Retina (tissue), 1 donor: ENCODE measurements at regions not wholly inside any gene's neighbourhood (a gene's known extent, or its start where the extent isn't known, plus 50 kb on each side); places are given as distances from the start of the nearest gene placed in this dataset.
A peak's percentile ranks its signal among the peaks of the same experiment; 100 is the strongest.

Experiments
- DNase-seq: peaks from one replicate; pipeline ENCODE4 v3.0.0-alpha.2; 2016

- DNase-seq: no peak
Observed at GRCh38 chr5:5983261-5983980, 394.9 kb downstream of the MED10 start.

GRCh38 chr5:5981562-5981961, 396.8 kb downstream of the MED10 start:
- no peak for DNase-seq

DNA sequence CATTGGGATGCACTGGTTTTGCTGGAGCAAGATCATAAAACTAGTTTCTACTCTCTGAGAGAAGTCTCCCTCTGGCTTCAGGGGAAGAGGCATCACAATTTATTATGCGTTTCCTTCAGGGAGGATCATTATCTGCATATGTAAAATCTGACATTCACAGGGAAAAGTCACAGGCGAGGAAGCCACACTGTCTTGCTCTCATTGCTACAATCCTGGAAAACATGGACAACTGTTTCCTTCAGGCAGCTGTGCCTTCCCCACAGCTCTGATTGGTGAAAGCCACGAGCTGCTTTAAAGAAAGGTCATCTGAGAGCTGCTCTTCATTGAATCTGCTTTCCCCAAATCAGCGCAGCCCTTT, 397.8 kb downstream of the MED10 start:
- DNase-seq: no peak

GRCh38 chr5:5979761-5980537, 398.4 kb downstream of the MED10 start:
- no peak for DNase-seq

DNA sequence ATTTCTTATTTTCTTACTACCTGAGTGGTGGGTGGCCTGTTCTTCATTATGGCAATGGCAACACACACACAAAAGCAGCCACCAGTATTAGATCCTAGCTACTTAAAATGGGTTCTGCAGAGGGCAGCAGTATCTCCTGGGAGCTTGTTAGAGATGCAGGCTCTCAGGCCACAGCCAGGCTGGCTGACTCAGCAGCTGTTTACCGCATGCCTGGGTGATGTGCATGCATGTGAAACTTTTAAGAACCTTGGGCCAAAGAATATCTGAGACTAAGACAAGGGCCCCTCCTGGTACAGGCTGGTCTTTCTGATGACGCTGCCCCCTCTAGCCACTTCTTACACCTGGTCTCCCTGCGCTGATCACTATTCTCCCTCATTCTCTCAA, 399.0 kb downstream of the MED10 start:
- peak; percentile 33 for DNase-seq

DNA sequence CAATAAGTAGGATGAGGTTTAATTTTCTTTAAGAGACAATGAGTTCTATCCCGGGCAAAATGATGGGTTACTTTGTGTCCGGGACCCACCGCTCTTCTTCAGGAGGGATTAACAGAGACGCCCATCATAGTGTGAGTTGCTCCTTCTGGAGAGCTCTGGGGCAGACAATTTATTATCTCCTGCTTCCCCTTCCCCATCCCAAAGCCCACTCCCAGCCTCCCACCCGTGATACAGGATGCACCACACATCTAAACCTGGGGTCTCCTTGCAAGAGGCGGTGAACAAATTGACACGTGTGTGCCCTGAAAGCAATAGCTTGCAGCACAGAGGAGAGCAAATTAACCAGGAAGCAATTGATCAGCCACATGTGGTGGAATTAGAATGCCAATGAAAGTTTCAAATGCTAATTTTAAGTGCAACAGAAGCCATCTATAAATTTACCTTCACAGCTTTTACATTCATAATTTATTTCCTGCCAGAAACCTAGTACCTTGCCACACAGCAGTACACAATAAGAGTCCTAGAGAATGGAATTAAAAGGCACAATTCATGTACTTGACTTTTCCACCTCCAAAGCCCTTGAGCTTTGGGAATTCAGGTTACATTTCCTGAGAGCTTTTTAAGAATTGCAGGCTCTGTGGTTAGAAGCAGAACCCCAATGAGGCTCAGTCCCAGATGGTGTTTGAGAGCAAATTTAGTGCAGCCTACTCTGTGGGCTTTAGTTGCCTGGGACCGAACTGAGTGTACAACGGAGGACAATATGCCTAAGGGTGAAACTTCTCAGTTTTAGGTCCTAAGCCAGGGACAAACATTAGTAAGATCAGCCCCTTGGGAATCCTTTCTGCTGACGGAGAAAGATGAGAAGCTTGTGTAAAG, 399.6 kb downstream of the MED10 start:
- DNase-seq: peak; percentile 23

DNA sequence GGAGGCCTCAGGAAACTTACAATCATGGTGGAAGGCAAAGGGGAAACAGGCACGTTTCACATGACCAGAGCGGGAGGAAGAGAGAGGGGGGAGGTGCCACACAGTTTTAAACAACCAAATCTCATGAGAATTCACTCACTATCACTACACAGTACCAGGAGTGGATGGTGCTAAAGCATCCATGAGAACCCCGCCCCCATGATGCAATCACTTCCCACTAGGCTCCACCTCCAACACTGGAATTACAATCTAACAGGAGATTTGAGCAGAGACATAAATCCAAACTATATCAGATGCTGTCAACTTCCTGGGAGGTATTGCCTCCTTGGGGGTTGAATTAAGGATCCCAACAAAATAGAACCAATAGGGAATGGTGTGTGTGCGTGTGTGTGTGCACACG, 407.1 kb downstream of the MED10 start:
- DNase-seq: no peak

- no peak for DNase-seq
Observed at GRCh38 chr5:5969942-5970483, 408.3 kb downstream of the MED10 start.

DNA sequence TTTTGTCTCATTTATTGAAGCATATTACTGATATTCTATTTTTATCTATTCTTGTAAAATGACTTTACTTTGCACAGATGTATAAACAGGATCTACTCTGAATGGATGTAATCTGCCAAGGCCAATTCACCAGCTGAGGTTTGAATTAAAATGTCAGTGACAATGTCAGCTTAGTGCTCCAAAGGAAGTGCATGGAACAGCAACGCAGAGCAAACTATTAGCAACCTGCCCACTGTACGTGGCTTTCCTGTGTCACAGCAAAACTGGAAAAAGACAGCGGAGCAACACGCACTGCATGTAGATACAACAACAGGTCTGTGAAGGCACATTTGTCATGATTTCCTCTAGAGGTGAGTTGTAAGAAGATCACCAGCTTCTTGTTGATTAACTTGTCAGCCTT, 409.4 kb downstream of the MED10 start:
- DNase-seq: no peak

- DNase-seq: no peak
Observed at GRCh38 chr5:5967944-5968343, 410.4 kb downstream of the MED10 start.

- no peak for DNase-seq
Observed at GRCh38 chr5:5967373-5967772, 411.0 kb downstream of the MED10 start.

DNA sequence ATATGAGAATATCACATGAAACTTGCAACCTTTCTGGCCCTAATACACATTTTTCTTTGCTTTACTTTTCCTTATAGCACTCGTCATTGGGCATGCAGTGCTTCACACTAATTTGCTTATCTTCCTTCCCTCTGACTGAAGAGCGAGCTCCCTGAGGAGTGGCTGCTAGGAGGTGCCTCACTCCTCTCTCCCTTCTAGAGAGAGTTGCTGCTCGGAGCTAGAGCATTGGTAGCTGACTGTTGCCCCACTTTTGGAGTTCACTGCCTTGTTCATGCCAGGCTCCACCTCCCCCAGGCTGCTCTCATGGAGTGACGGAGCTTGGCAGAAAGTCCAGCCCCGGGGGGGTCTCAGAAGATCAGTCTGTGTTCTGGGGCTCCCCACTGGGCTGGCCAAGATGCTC, 413.2 kb downstream of the MED10 start:
- no peak for DNase-seq

DNA sequence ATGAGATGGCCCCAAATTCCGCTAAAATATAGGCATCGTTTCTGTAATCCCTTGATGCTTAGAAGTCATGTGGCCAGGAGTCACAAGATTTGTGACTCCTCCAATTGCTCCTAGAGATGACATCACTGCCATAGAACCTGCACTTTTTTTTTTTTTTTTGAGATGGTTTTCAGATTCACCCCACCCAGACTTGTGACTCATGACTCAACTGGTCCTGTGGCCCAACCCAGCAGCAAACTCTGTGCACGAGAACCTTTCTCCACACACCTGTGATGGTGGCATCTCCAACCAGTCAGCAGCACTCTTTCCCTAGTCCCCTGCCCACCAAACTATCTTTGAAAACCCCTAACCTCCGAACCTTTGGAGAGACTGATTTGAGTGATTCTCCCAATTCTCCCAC, 414.0 kb downstream of the MED10 start:
- DNase-seq: no peak

DNA sequence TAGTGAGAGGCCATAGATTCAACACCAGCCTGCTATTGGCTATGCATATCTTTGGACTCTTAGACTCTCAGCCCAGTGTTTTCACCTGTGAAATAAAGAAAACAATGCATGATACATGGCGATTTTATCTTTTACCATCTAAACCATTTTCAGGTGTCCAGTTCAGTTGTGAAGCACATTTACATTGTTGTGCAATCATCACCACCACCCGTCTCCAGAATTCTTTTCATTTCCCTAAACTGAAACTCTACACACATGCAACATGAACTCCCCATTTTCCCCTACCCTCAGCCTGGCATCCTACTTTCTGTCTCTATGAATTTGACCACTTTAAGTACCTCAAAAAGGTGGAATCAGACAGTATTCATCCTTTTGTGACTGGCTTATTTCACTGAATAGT, 420.6 kb downstream of the MED10 start:
- DNase-seq: no peak

DNA sequence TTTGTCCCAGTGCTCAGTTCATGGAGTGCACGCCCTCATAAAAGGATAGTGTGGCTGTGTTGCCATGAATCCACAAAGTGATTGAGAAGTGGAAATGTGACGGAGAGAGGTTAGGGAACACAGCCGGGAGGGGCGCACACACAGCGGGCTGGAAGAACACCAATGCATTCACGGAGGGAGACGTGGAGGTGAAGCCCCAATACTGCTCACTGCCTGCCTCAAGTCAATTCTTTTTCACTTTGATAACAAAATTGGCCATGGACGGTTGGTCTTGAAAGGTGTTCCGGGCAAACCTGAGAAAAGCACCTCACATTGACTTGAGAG, 424.1 kb downstream of the MED10 start:
- DNase-seq: no peak

GRCh38 chr5:5953584-5954274, 424.6 kb downstream of the MED10 start:
- DNase-seq: peak; percentile 65

GRCh38 chr5:5951953-5952352, 426.4 kb downstream of the MED10 start:
- DNase-seq: no peak

DNA sequence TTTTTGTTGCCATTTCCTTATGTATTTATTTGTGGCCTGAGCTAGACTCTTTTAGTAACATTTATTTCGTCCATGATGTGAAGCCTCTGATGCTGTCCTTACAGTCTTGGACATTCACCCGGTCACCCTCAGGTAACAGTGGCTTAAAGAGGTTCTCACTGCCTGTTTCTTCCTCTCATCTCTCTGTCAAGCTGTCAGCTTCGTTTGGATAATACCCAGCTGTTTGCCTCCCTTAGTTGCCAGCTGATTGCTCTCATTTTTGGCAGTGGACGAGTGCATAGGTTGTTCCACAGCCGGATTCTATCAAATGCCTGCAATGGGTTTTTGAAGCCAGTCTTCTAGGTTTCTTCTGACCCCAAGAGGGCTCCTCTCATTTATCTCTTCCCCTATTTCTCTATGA, 427.7 kb downstream of the MED10 start:
- DNase-seq: no peak

GRCh38 chr5:5941486-5941885, 436.9 kb downstream of the MED10 start:
- no peak for DNase-seq

- no peak for DNase-seq
Observed at GRCh38 chr5:5939759-5940370, 438.5 kb downstream of the MED10 start.

DNA sequence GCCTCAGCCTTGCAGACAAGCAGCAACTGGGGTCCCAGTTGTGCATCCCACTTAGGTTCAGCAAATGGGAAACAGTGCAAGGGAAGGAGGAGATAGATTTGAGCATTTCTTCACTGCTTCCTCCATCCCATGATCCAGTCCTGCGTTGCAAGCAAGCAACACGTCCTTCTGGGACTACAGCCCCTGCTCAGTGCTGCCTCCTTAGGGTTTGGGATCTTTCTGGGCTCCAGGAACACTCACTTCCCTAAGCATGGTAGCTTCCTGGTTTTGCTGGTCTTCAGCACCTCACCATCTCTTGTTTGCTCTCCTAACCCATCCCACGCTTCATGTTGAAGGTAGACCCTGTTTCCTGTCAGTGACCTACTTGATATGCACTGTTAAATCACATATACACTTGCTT, 444.7 kb downstream of the MED10 start:
- no peak for DNase-seq

GRCh38 chr5:5932824-5933223, 445.5 kb downstream of the MED10 start:
- DNase-seq: no peak

- DNase-seq: no peak
Observed at GRCh38 chr5:5930561-5930960, 447.8 kb downstream of the MED10 start.
